ENCODE measurements at regions not wholly inside any gene's neighbourhood (a gene's known extent, or its start where the extent isn't known, plus 50 kb on each side); places are given as distances from the start of the nearest gene placed in this dataset.

DNA sequence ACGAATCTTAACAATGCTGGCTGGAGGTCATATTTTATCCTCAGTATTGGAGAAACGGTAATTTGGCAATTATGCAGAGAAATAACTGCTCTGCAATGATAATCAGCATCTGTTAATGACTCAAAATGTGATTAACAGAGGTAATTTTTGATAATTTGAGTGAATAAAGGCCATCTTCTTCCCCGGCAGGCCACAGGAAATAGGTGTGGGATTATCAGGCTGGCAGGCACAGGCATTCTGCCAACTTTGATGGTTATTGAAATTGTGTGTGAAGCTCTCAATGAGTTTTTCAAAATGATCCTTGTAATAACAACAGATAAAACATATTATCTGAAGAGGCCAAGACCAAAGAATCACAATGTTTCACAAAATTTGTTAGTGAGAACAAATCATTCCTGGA lies 309.0 kb downstream of the PTGER3 start:
- 20% methylated on average over 3 of the region's 3 CpGs for WGBS (ENCODE audit: insufficient coverage, low coverage, missing lambda C conversion rate)
- no TSS peak for BruUV-seq (replicated peaks)

DNA sequence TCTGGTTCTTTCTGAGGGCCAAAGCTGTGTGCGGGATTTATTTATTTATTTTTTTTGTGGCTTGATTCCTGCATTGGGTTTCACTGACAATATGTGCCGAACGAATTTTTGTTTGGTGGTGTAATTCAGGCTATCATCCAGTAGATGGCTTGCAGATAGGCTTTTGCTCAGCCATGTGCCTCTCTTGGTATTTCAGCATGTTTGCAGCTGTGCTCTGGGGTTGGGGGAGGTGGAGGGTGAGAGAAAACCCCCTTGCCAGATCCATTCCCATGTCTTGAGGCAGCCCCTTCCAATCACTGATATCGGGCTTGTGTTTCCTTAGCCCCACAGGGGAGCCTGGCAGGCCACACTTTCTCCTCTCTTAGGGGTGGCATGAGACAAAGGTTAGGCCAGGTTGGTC lies 302.4 kb downstream of the PTGER3 start:
- H3K9me1 ChIP-seq (ENCODE audit: control insufficient read depth, insufficient read depth, low read length), result no peaks in the 10 kb centered on the region
- no peaks in the 10 kb centered on the region for H3K79me2 ChIP-seq (ENCODE audit: control insufficient read depth, insufficient read depth, low read length)
- peak in 1 of 4 experiments; percentile 29 for DNase-seq (ENCODE audit: extremely low read depth in 1 of 4, low spot score in 3 of 4)
- intact Hi-C loops (cut with micrococcal nuclease), result no loop called here
- H3K36me3 ChIP-seq (ENCODE audit: control insufficient read depth, insufficient read depth, low read length), result no peaks in the 10 kb centered on the region
- no peak for FAIRE-seq
- H3K27me3 ChIP-seq (ENCODE audit: control insufficient read depth in 2 of 2, insufficient read depth in 2 of 2, low read length in 2 of 2), result no peaks in the 10 kb centered on the region
- H3K9me3 ChIP-seq (replicated peaks; ENCODE audit: control insufficient read depth, insufficient read depth, low read depth, low read length), result peaks cover 16% of the 10 kb centered on the region
- ATAC-seq, result peak; percentile 63
- no peak overlapping the region for H3K27ac ChIP-seq (ENCODE audit: extremely low read depth, low read depth, low read length)
- ChIA-PET CTCF (ENCODE audit: low intra/inter-chr PET ratio) (no interaction called here), POLR2A (interaction anchor here (1.4 kb wide), 1 partner anchor 9 kb away, joined by 7 read pairs; no protein-coding TSS in a partner anchor)
- no peak overlapping the region for H3K4me3 ChIP-seq
- in situ Hi-C loops (cut with MboI), result no loop called here
- peak overlapping the region; percentile 34; the same call in 1 of the 2 replicates for H2AFZ ChIP-seq (ENCODE audit: low read depth, low read length)
- no peak overlapping the region for H3K9ac ChIP-seq (ENCODE audit: insufficient read depth in 1 of 2, low read depth in 2 of 2, low read length in 2 of 2)
- no peaks in the 10 kb centered on the region for H4K20me1 ChIP-seq (replicated peaks; ENCODE audit: control insufficient read depth, insufficient read depth, low read length)
- WGBS (ENCODE audit: insufficient coverage, low coverage, missing lambda C conversion rate), result 57% methylated on average over 4 of the region's 4 CpGs
- no peak overlapping the region for H3K4me2 ChIP-seq (ENCODE audit: insufficient read depth, low read length)
- no TSS peak for BruUV-seq (replicated peaks)
- H3K4me1 ChIP-seq (replicated peaks in 1 of 2; ENCODE audit: control insufficient read depth in 2 of 2, insufficient read depth in 2 of 2, low read length in 2 of 2), result no peaks in the 10 kb centered on the region
- TF ChIP-seq RAD21 (CRISPR knock-in tag; conservative IDR thresholded peaks at IDR 0.05 in 1 of 2, IDR thresholded peaks at IDR 0.05 in 1 of 2) (0 out of 4 replicates have a peak, but pooled peaks of 1 of the 2 experiments have one; percentile 36), TAF7 (tag; IDR thresholded peaks at IDR 0.05) (no peak)
- TF ChIP-seq, protein P1, sequence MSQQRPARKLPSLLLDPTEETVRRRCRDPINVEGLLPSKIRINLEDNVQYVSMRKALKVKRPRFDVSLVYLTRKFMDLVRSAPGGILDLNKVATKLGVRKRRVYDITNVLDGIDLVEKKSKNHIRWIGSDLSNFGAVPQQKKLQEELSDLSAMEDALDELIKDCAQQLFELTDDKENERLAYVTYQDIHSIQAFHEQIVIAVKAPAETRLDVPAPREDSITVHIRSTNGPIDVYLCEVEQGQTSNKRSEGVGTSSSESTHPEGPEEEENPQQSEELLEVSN (IDR thresholded peaks at IDR 0.05; ENCODE audit: borderline replicate concordance in 1 of 2, extremely low read depth in 1 of 2, insufficient read depth in 1 of 2, insufficient read length in 1 of 2, low read depth in 1 of 2, low read length in 1 of 2, poor library complexity in 1 of 2, severe bottlenecking in 1 of 2), result peak in 1 of 2 experiments; percentile 45
- TF ChIP-seq, protein P2, sequence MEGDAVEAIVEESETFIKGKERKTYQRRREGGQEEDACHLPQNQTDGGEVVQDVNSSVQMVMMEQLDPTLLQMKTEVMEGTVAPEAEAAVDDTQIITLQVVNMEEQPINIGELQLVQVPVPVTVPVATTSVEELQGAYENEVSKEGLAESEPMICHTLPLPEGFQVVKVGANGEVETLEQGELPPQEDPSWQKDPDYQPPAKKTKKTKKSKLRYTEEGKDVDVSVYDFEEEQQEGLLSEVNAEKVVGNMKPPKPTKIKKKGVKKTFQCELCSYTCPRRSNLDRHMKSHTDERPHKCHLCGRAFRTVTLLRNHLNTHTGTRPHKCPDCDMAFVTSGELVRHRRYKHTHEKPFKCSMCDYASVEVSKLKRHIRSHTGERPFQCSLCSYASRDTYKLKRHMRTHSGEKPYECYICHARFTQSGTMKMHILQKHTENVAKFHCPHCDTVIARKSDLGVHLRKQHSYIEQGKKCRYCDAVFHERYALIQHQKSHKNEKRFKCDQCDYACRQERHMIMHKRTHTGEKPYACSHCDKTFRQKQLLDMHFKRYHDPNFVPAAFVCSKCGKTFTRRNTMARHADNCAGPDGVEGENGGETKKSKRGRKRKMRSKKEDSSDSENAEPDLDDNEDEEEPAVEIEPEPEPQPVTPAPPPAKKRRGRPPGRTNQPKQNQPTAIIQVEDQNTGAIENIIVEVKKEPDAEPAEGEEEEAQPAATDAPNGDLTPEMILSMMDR (IDR thresholded peaks at IDR 0.05 in 2 of 3, conservative IDR thresholded peaks at IDR 0.05 in 1 of 3; ENCODE audit: insufficient read depth in 2 of 3, low read depth in 1 of 3, low read length in 3 of 3), result peak in 2 of 3 experiments; percentile 15 to 32; a peak in 2 of 6 replicates

More for the DNA sequence above, 309.0 kb downstream of the PTGER3 start:
- no peaks in the 10 kb centered on the region for H3K36me3 ChIP-seq (ENCODE audit: control insufficient read depth, insufficient read depth, low read length)
- POLR2A ChIA-PET, result interaction anchor here (0.6 kb wide), 1 partner anchor 53 kb away, joined by 3 read pairs; no protein-coding TSS in a partner anchor
- no peaks in the 10 kb centered on the region for H3K4me1 ChIP-seq (replicated peaks in 1 of 2; ENCODE audit: control insufficient read depth in 2 of 2, insufficient read depth in 2 of 2, low read length in 2 of 2)
- no peak for TF ChIP-seq CBFB (CRISPR knock-in tag; IDR thresholded peaks at IDR 0.05)
- TF ChIP-seq PHB2 (IDR thresholded peaks at IDR 0.05; ENCODE audit: low read depth), result no peak
- H4K20me1 ChIP-seq (replicated peaks; ENCODE audit: control insufficient read depth, insufficient read depth, low read length), result no peaks in the 10 kb centered on the region
- DNase-seq (ENCODE audit: extremely low read depth in 1 of 4, low spot score in 3 of 4) (no peak), FAIRE-seq (no peak), ATAC-seq (no peak)
- intact Hi-C loops (cut with micrococcal nuclease), result no loop called here
- H3K9ac ChIP-seq (ENCODE audit: insufficient read depth in 1 of 2, low read depth in 2 of 2, low read length in 2 of 2), result no peak overlapping the region
- no peak overlapping the region for H3K27ac ChIP-seq (ENCODE audit: extremely low read depth, low read depth, low read length)
- CTCF ChIA-PET (ENCODE audit: low intra/inter-chr PET ratio), result no interaction called here
- in situ Hi-C loops (cut with MboI), result no loop called here
- H3K4me2 ChIP-seq (ENCODE audit: insufficient read depth, low read length), result no peak overlapping the region
- no peaks in the 10 kb centered on the region for H3K9me3 ChIP-seq (replicated peaks; ENCODE audit: control insufficient read depth, insufficient read depth, low read depth, low read length)
- no peaks in the 10 kb centered on the region for H3K27me3 ChIP-seq (ENCODE audit: control insufficient read depth in 2 of 2, insufficient read depth in 2 of 2, low read length in 2 of 2)
- no peak overlapping the region for H3K4me3 ChIP-seq
- H3K9me1 ChIP-seq (ENCODE audit: control insufficient read depth, insufficient read depth, low read length), result no peaks in the 10 kb centered on the region
- no peaks in the 10 kb centered on the region for H3K79me2 ChIP-seq (ENCODE audit: control insufficient read depth, insufficient read depth, low read length)
- peak overlapping the region; percentile 38; the same call in 1 of the 2 replicates for H2AFZ ChIP-seq (ENCODE audit: low read depth, low read length)

Measured in K562 (cell line).